HCT116 (cell line): ENCODE measurements at regions not wholly inside any gene's neighbourhood (a gene's known extent, or its start where the extent isn't known, plus 50 kb on each side); places are given as distances from the start of the nearest gene placed in this dataset.

Experiments
- TF ChIP-seq, protein P1 (sequence below), 3 experiments: fragments of 200-600 bp in 1 of 3; sonication (generic) in 1 of 3; IDR thresholded peaks in 2 of 3; conservative IDR thresholded peaks in 1 of 3; 2 replicates each; pipeline ENCODE4 v1.5.1; 2012 to 2017; ENCODE audit warnings: low read depth in 2 of 3, low read length in 2 of 3, antibody characterized with exemption in 1 of 3, borderline replicate concordance in 1 of 3, control low read depth in 1 of 3, mild to moderate bottlenecking in 1 of 3, mixed read lengths in 1 of 3, mixed run types in 1 of 3, moderate library complexity in 1 of 3; ENCODE audit not compliant: insufficient read depth in 1 of 3
- TF ChIP-seq, protein P2 (sequence below): IDR thresholded peaks from 2 replicates; pipeline ENCODE4 v1.6.1; 2012

DNA sequence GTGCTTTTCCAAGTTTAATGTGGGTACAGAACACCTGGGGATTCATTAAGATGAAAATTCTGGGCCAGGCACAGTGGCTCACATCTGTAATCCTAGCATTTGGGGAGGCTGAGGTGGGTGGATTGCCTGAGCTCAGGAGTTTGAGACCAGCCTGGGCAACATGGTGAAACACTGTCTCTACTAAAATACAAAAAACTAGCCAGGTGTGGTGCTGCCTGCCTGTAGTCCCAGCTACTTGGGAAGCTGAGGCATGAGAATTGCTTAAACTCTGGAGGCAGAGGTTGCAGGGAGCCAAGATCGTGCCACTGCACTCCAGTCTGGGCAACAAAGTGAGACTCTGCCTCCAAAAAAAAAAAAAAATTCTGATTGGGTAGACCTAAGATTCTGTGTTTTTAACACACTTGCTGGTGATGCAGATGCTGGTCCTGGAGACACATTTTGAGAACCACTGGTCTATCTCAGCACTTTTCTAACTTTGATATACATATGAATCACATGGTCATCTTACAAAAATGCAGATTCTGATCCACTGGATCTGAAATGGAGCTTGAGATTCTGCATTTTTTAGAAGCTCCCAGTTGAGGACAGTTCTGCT, 223.8 kb upstream of the SATB1 start:
- TF ChIP-seq, protein P1, sequence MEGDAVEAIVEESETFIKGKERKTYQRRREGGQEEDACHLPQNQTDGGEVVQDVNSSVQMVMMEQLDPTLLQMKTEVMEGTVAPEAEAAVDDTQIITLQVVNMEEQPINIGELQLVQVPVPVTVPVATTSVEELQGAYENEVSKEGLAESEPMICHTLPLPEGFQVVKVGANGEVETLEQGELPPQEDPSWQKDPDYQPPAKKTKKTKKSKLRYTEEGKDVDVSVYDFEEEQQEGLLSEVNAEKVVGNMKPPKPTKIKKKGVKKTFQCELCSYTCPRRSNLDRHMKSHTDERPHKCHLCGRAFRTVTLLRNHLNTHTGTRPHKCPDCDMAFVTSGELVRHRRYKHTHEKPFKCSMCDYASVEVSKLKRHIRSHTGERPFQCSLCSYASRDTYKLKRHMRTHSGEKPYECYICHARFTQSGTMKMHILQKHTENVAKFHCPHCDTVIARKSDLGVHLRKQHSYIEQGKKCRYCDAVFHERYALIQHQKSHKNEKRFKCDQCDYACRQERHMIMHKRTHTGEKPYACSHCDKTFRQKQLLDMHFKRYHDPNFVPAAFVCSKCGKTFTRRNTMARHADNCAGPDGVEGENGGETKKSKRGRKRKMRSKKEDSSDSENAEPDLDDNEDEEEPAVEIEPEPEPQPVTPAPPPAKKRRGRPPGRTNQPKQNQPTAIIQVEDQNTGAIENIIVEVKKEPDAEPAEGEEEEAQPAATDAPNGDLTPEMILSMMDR (IDR thresholded peaks at IDR 0.05 in 2 of 3, conservative IDR thresholded peaks at IDR 0.05 in 1 of 3; ENCODE audit: borderline replicate concordance in 1 of 3, insufficient read depth in 1 of 3, low read depth in 2 of 3, low read length in 2 of 3): no peak
- TF ChIP-seq, protein P2, sequence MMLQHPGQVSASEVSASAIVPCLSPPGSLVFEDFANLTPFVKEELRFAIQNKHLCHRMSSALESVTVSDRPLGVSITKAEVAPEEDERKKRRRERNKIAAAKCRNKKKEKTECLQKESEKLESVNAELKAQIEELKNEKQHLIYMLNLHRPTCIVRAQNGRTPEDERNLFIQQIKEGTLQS: no peak
